Esophagus squamous epithelium (tissue), 4 donors: ENCODE measurements at regions not wholly inside any gene's neighbourhood (a gene's known extent, or its start where the extent isn't known, plus 50 kb on each side); places are given as distances from the start of the nearest gene placed in this dataset.

Experiments used
- POLR2A ChIP-seq, 4 donors: fragments of 450-650 bp; IDR thresholded peaks; one replicate each; pipeline ENCODE4 v1.6.1; 2017; ENCODE audit warnings: antibody characterized with exemption in 4 of 4, mild to moderate bottlenecking in 4 of 4, moderate library complexity in 3 of 4
- TF ChIP-seq, protein P1 (sequence below), 6 experiments: fragments of 450-650 bp in 4 of 6; fragments of 200-600 bp in 2 of 6; sonication (generic) in 2 of 6; IDR thresholded peaks; one replicate each; pipeline ENCODE4 v1.5.1; 2016 to 2019; ENCODE audit warnings: antibody characterized with exemption in 6 of 6, mild to moderate bottlenecking in 4 of 6, moderate library complexity in 4 of 6

- TF ChIP-seq, protein P1, sequence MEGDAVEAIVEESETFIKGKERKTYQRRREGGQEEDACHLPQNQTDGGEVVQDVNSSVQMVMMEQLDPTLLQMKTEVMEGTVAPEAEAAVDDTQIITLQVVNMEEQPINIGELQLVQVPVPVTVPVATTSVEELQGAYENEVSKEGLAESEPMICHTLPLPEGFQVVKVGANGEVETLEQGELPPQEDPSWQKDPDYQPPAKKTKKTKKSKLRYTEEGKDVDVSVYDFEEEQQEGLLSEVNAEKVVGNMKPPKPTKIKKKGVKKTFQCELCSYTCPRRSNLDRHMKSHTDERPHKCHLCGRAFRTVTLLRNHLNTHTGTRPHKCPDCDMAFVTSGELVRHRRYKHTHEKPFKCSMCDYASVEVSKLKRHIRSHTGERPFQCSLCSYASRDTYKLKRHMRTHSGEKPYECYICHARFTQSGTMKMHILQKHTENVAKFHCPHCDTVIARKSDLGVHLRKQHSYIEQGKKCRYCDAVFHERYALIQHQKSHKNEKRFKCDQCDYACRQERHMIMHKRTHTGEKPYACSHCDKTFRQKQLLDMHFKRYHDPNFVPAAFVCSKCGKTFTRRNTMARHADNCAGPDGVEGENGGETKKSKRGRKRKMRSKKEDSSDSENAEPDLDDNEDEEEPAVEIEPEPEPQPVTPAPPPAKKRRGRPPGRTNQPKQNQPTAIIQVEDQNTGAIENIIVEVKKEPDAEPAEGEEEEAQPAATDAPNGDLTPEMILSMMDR (IDR thresholded peaks at IDR 0.05) = no peak
- TF ChIP-seq POLR2A (IDR thresholded peaks at IDR 0.05) = no peak
Observed at GRCh38 chr13:44796597-44797490, 192.4 kb downstream of the NUFIP1 start.
